Mucosa of descending colon (tissue), 3 donors: ENCODE measurements at regions not wholly inside any gene's neighbourhood (a gene's known extent, or its start where the extent isn't known, plus 50 kb on each side); places are given as distances from the start of the nearest gene placed in this dataset.

ENCODE experiments used
- ATAC-seq: fragments of 200-7000 bp; cut with Tn5 transposase; one replicate; pipeline ENCODE4 v1.9.1; 2020; ENCODE audit warnings: mild to moderate bottlenecking, moderate library complexity
- DNase-seq, 3 donors: peaks; one replicate each; pipeline ENCODE4 v3.0.0-alpha.2; 2020
- H3K36me3 ChIP-seq: fragments of 200-600 bp; one replicate; pipeline ENCODE4 v1.8.0; 2021; ENCODE audit warnings: low read depth, mild to moderate bottlenecking
- H3K4me1 ChIP-seq: fragments of 200-600 bp; one replicate; pipeline ENCODE4 v1.8.0; 2021; ENCODE audit warnings: low read depth, mild to moderate bottlenecking
- H3K4me3 ChIP-seq: fragments of 200-600 bp; one replicate; pipeline ENCODE4 v1.8.0; 2021; ENCODE audit warnings: mild to moderate bottlenecking
- H3K9me3 ChIP-seq: fragments of 200-600 bp; one replicate; pipeline ENCODE4 v1.8.0; 2021; ENCODE audit warnings: mild to moderate bottlenecking
- intact Hi-C, 2 donors: fragments of 100-400 bp; cut with DNase I in 1 of 2; cut with micrococcal nuclease in 1 of 2; formaldehyde crosslinking; loops; one replicate each; pipeline versions ENCODE4 v1.11.0 to v1.11.1; 2022; cut with DNase I, micrococcal nuclease
- TF ChIP-seq, protein P1 (sequence below): fragments of 200-600 bp; IDR thresholded peaks from one replicate; pipeline ENCODE4 v1.8.0; 2022; ENCODE audit warnings: antibody characterized with exemption, mild to moderate bottlenecking
- donor health status: DM: no; HTN: no; CAD: no; lungs with moderate emphysema.
- donor health status: DM: no; HTN: no; CAD: no.
- donor health status: DM: no; HTN: yes; CAD: no.

- DNase-seq, result no peak
- no peak for ATAC-seq
- TF ChIP-seq, protein P1, sequence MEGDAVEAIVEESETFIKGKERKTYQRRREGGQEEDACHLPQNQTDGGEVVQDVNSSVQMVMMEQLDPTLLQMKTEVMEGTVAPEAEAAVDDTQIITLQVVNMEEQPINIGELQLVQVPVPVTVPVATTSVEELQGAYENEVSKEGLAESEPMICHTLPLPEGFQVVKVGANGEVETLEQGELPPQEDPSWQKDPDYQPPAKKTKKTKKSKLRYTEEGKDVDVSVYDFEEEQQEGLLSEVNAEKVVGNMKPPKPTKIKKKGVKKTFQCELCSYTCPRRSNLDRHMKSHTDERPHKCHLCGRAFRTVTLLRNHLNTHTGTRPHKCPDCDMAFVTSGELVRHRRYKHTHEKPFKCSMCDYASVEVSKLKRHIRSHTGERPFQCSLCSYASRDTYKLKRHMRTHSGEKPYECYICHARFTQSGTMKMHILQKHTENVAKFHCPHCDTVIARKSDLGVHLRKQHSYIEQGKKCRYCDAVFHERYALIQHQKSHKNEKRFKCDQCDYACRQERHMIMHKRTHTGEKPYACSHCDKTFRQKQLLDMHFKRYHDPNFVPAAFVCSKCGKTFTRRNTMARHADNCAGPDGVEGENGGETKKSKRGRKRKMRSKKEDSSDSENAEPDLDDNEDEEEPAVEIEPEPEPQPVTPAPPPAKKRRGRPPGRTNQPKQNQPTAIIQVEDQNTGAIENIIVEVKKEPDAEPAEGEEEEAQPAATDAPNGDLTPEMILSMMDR, result no peak
- H3K4me1 ChIP-seq, result no peaks in the 10 kb centered on the region
- intact Hi-C loops, result no loop called here
- no peaks in the 10 kb centered on the region for H3K9me3 ChIP-seq
- H3K36me3 ChIP-seq, result no peaks in the 10 kb centered on the region
- H3K4me3 ChIP-seq, result no peak overlapping the region
Measured at GRCh38 chr3:30439451-30440053, 166.8 kb upstream of the TGFBR2 start.

DNA sequence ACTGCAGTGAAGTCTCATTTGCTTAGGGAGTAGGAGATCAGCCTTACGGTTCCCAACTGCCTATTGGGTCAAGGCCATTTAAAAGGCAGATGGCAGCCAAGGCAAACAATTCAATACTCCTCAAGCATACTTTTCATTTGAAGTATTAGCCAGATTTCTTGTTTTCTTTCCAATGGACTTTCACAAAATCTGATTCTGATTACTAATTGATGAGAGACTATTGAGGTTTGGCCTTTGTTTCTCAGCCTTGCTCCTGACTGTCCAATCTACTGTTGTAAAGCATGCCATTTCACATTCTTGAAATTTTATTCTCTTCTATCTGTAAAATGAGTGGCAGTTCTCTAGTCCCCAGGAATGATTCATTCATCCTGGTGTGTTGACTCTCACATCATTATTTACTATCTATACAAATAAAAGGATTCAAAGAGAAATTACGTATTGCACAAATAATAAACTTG is 166.2 kb upstream of the TGFBR2 start:
- ATAC-seq, result no peak
- intact Hi-C loops, result no loop called here
- H3K4me1 ChIP-seq, result no peaks in the 10 kb centered on the region

GRCh38 chr3:30440880-30441279 is 165.5 kb upstream of the TGFBR2 start:
- peak in 1 of 3 donors; percentile 6 for DNase-seq
- no peaks in the 10 kb centered on the region for H3K9me3 ChIP-seq
- ATAC-seq, result peak; percentile 20
- H3K4me3 ChIP-seq, result no peak overlapping the region
- TF ChIP-seq, protein P1, result no peak
- H3K4me1 ChIP-seq, result no peaks in the 10 kb centered on the region
- intact Hi-C loops, result no loop called here
- H3K36me3 ChIP-seq, result no peaks in the 10 kb centered on the region

More for the DNA sequence above, 166.2 kb upstream of the TGFBR2 start:
- DNase-seq, result no peak
- no peak overlapping the region for H3K4me3 ChIP-seq
- no peaks in the 10 kb centered on the region for H3K9me3 ChIP-seq
- TF ChIP-seq, protein P1, result no peak
- no peaks in the 10 kb centered on the region for H3K36me3 ChIP-seq

DNA sequence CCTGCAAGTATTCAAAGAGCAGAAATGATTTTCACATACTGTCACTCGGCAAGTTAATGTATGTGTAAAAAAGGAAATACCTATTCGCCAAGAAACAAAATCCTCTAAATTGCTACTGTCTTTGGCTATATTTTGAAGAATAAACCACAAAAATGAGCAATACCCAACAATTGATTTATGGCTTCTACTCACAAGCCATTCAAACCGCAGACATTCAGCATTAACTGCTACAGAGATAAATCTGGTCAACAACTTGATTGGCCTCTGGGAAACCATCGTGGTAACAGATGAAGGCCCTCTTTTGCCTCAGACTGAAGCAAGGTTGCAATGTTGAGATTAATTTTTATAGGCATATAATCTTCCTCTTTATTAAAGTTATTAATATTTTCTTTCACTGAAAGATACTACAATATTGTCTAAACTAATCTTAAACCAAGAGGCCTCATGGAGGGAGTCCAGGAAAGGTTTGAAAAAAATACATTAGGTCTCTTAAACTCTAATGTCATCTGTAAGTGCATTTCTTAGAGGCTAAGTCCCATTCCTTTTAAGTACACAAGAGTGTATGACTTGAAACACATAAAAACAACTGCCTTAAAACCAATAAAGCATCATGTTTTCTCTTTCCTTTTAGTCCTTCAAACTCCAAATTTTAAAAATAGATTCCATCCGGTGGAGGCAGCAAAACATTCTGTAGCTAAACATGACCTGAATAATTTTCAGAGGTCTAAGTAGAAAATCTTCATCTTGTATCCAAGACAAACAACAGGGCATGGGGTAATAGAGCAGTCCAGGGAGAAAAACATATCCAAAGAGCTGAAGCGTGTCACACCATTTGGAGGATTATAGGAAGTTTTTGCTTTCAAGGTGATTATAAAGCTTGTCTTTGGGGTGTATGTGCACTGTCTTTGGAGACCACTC is 162.4 kb upstream of the TGFBR2 start:
- no peaks in the 10 kb centered on the region for H3K36me3 ChIP-seq
- TF ChIP-seq, protein P1, result no peak
- no peaks in the 10 kb centered on the region for H3K9me3 ChIP-seq
- no peaks in the 10 kb centered on the region for H3K4me1 ChIP-seq
- intact Hi-C loops, result no loop called here
- no peak for DNase-seq
- no peak for ATAC-seq
- no peak overlapping the region for H3K4me3 ChIP-seq

DNA sequence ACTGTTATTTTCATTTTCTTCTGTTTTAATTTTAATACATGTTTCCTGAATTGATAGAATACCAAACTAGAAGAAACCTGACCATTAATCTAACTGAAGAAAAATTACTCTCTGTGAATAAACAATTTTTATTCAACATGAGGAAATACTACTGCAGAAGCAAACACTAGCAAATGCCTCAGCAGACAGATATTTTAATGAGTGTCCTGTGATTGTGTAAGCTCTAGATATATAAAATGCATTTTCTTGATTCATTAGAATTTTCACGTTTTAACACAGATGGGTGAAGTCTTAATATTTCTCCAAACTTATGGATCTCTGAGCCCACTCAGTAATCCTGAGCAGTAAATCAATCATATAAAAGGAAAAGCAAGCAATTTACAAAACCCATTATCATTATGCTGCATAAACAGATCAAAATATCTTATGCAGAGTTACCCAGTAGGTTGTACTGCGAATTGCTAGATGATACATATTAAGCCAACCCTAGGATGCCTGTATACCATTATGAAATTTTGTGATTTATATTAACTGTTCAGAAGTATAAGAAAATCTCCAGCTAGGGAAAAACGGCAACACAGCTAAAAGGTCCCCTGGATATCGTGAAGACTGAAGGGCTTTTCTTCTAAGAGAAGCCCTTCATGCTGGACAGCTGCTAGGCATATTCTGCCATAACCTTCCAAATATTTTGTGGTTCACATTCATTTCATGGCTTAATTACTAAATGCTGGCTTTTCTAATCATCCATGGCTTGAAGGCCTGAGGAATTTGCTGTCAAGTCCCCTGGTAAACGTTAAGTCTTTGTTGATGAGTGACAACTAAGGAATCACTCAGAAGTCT is 157.7 kb upstream of the TGFBR2 start:
- no peak overlapping the region for H3K4me3 ChIP-seq
- no peaks in the 10 kb centered on the region for H3K9me3 ChIP-seq
- H3K4me1 ChIP-seq, result no peaks in the 10 kb centered on the region
- TF ChIP-seq, protein P1, result no peak
- DNase-seq, result no peak
- no peaks in the 10 kb centered on the region for H3K36me3 ChIP-seq
- ATAC-seq, result no peak
- intact Hi-C loops, result no loop called here
